ENCODE measurements at regions not wholly inside any gene's neighbourhood (a gene's known extent, or its start where the extent isn't known, plus 50 kb on each side); places are given as distances from the start of the nearest gene placed in this dataset.
"Not testable (repeated sequence)": the region's sequence is repeated elsewhere in the genome, so short reads cannot be mapped to it uniquely, and the experiment has no call there.

DNA sequence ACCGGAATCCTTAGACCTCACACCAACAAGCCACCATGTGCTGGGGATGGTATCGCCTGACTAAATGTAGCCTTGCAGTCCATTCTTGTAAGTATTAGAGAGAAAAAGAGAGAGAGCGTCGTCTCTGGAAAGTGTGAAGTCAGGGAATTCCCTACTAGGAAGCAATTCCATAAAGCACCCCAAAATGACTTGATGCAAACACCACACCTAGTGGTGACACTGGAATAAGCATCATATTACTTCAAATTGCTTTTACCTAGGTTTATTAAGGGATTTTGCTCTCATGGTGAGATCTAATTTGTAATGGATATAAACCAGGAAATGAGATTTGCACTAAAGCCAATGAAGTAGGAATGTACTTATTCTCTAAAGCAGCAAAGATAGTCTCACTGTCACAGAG, 111.4 kb upstream of the METTL9 start:
- H3K36me3 Mint-ChIP-seq, H3K27me3 Mint-ChIP-seq, H3K4me1 Mint-ChIP-seq, H3K27ac Mint-ChIP-seq, H3K9me3 Mint-ChIP-seq, H3K4me3 Mint-ChIP-seq, ATAC-seq: not testable (repeated sequence)

DNA sequence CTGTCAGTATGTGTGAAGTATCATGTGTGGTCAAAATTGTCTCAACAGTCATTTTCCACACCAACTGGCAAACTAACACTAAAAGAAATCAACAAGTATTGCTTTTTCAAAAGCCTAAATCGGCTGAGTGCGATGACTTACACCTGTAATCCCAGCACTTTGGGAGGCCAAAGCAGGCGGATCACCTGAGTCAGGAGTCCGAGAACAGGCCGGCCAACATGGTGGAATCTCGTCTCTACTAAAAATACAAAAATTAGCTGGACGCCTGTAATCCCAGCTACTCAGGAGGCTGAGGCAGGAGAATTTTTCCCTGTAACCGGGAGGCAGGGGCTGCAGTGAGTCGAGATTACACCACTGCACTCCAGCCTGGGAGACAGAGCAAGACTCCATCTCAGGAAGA, 100.3 kb upstream of the METTL9 start:
- Mint-ChIP-seq H3K4me1 (peaks cover 14% of the 10 kb centered on the region), H3K36me3 (peaks cover 12% of the 10 kb centered on the region)
- ATAC-seq, H3K27me3 Mint-ChIP-seq, H3K27ac Mint-ChIP-seq, H3K4me3 Mint-ChIP-seq, H3K9me3 Mint-ChIP-seq: not testable (repeated sequence)

- Mint-ChIP-seq H3K36me3 (peaks cover 13% of the 10 kb centered on the region), H3K4me1 (peaks cover 23% of the 10 kb centered on the region), H3K4me3 (peak overlapping the region; percentile 93), H3K27ac (peak overlapping the region; percentile 97)
- H3K9me3 Mint-ChIP-seq, H3K27me3 Mint-ChIP-seq: not testable (repeated sequence)
- ATAC-seq, result peak; percentile 83
Measured at GRCh38 chr16:21501223-21501868, 98.0 kb upstream of the METTL9 start.

- Mint-ChIP-seq H3K4me3 (peak overlapping the region; percentile 93), H3K4me1 (peaks cover 30% of the 10 kb centered on the region), H3K36me3 (peaks cover 13% of the 10 kb centered on the region), H3K9me3 (no peaks in the 10 kb centered on the region), H3K27ac (peak overlapping the region; percentile 97), H3K27me3 (no peaks in the 10 kb centered on the region)
- ATAC-seq, result peak; percentile 88
Measured at GRCh38 chr16:21501869-21502667, 97.3 kb upstream of the METTL9 start.

- Mint-ChIP-seq H3K4me1 (peaks cover 45% of the 10 kb centered on the region), H3K36me3 (peaks cover 25% of the 10 kb centered on the region), H3K27ac (peak overlapping the region; percentile 97)
- not testable (repeated sequence) for H3K4me3 Mint-ChIP-seq, ATAC-seq, H3K27me3 Mint-ChIP-seq, H3K9me3 Mint-ChIP-seq
Measured at GRCh38 chr16:21503574-21503920, 95.8 kb upstream of the METTL9 start.

- Mint-ChIP-seq H3K4me1 (peaks cover 51% of the 10 kb centered on the region), H3K27ac (peak overlapping the region; percentile 97), H3K36me3 (peaks cover 29% of the 10 kb centered on the region)
- H3K27me3 Mint-ChIP-seq, H3K4me3 Mint-ChIP-seq, H3K9me3 Mint-ChIP-seq, ATAC-seq: not testable (repeated sequence)
Measured at GRCh38 chr16:21503941-21504832, 95.2 kb upstream of the METTL9 start.

GRCh38 chr16:21505751-21506520, 93.4 kb upstream of the METTL9 start:
- Mint-ChIP-seq H3K27ac (peak overlapping the region; percentile 93), H3K36me3 (peaks cover 36% of the 10 kb centered on the region), H3K4me1 (peaks cover 68% of the 10 kb centered on the region), H3K4me3 (peak overlapping the region; percentile 80)
- ATAC-seq, H3K27me3 Mint-ChIP-seq, H3K9me3 Mint-ChIP-seq: not testable (repeated sequence)

DNA sequence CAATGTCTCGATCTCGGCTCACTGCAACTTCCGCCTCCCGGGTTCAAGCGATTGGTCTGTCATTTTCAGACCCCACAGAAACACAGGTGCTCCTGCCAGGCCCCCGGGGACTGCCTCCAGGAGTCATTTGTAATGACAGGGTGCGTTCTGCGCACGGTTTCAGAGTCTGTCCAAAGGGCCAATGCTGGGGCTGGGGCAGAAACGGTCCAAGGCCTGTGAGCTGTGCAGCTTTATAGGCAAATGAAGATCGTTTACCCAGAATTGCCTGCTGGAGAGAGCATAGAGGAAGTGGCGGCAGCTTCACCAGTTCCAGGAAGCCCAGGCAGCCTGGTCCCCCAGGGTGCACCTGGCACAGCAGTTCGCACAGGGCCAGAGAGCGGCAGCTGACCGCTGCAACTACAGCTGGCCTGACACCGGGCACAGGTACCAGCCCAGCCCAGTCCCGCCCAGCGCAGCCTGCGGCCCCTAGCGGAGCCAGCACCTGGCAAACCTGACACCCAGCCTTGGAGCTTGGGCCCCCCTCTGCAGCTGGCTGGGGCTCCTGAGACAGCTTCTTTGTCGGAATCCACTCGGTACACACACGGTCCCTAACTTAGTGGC, 92.4 kb upstream of the METTL9 start:
- H3K27me3 Mint-ChIP-seq, H3K9me3 Mint-ChIP-seq: not testable (repeated sequence)
- peak overlapping the region; percentile 93 for H3K27ac Mint-ChIP-seq
- peak overlapping the region; percentile 80 for H3K4me3 Mint-ChIP-seq
- H3K4me1 Mint-ChIP-seq, result peaks cover 79% of the 10 kb centered on the region
- ATAC-seq, result peak; percentile 90
- H3K36me3 Mint-ChIP-seq, result peaks cover 46% of the 10 kb centered on the region

DNA sequence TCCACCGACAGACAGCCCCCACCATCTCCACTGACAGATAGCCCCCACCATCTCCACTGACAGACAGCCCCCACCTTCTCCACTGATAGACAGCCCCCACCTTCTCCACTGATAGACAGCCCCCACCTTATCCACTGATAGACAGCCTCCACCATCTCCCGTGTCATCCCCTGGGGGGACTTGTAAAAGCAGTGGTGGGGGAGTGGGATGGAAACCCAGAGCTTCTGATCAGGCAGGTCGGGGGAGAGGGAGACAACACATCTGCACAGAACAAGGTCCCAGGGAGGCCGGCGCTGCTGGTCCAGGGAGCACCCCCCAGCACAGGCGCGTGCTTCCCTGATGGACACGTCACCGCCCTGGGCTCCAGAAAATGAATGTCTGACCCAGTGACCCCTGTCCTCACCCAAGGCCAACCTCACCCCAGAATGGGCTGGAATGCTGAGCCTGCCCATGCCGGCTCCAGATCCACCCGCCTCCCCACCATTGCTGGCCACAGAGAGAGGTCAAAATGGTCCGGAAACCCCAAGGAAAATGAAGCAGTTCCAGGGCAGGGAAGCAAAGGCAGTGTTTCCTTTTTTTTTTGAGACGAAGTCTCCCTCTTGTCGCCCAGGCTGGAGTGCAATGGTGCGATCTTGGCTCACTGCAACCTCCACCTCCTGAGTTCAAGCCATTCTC, 91.6 kb upstream of the METTL9 start:
- Mint-ChIP-seq H3K4me3 (peak overlapping the region; percentile 80), H3K36me3 (peaks cover 53% of the 10 kb centered on the region), H3K27ac (peak overlapping the region; percentile 93), H3K4me1 (peaks cover 85% of the 10 kb centered on the region)
- H3K9me3 Mint-ChIP-seq, ATAC-seq, H3K27me3 Mint-ChIP-seq: not testable (repeated sequence)

GRCh38 chr16:21508661-21509436, 90.5 kb upstream of the METTL9 start:
- Mint-ChIP-seq H3K27ac (peak overlapping the region; percentile 93), H3K36me3 (peaks cover 50% of the 10 kb centered on the region), H3K4me1 (peaks cover 85% of the 10 kb centered on the region), H3K4me3 (peak overlapping the region; percentile 80)
- not testable (repeated sequence) for H3K9me3 Mint-ChIP-seq, H3K27me3 Mint-ChIP-seq, ATAC-seq

DNA sequence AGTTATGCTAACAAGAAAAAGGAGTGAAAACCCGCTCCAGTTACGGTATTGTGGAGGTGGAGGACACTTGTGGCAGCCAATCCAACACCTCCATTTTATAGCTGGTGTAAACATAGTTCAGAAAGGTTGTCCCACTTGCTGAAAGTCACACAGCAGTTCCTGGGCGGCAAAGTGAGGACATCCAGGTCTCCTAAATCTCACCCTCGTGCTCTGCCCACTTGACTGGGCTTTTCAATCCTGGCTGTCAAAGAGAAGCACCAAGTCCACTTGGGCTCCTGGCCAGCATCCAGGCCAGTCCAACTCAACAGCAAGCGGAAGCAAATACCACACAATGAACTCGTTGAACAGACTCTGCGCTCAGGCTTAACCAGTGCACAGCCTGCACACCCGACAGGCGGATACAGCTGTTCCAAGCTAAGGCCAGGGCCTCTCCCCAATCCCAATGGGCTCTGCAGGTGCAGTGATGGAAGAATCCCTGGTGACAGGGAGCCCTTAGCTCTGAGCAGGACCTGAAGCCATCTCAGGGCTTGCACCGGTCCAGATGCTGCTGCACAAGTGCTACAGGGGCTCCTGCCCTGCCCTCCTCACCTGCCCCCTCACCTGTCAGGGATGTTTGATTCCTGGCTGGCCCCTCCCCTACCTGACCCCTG, 89.8 kb upstream of the METTL9 start:
- not testable (repeated sequence) for H3K9me3 Mint-ChIP-seq, H3K27me3 Mint-ChIP-seq, H3K4me3 Mint-ChIP-seq, ATAC-seq
- Mint-ChIP-seq H3K27ac (peak overlapping the region; percentile 93), H3K4me1 (peaks cover 89% of the 10 kb centered on the region), H3K36me3 (peaks cover 55% of the 10 kb centered on the region)

- not testable (repeated sequence) for H3K9me3 Mint-ChIP-seq, H3K4me3 Mint-ChIP-seq, H3K27me3 Mint-ChIP-seq, ATAC-seq
- Mint-ChIP-seq H3K27ac (peak overlapping the region; percentile 93), H3K36me3 (peaks cover 59% of the 10 kb centered on the region), H3K4me1 (peaks cover 100% of the 10 kb centered on the region)
Measured at GRCh38 chr16:21510869-21511255, 88.5 kb upstream of the METTL9 start.

Measured in stimulated activated memory B cell treated with anti-CD40 and anti-IgM and Interleukin-4, amounts not matched to agents 10 μg/mL and 1 μg/mL and 100 μg/mL, for 72 hours (primary cell).